ENCODE measurements at regions not wholly inside any gene's neighbourhood (a gene's known extent, or its start where the extent isn't known, plus 50 kb on each side); places are given as distances from the start of the nearest gene placed in this dataset.

DNA sequence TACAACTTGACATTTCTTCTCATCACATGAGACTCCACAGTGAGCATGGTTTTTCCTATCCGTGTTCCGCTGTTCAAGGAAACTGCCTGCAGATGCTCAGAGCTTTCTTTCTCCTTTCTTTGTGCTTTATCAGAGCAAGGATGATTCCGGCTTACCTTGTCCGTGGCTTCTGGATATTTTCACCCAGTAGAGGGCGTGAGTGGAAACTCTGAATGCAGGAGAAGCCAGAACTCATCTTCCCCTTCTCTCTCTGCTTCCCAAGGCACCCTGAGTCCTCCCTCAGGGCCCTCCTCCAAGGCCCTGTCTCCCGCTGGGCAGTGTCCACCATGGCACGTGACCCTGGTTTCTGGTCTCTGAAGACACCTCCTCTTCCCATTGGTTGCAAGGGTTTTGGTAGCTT lies 721.1 kb upstream of the RBFOX1 start:
- no peak for TF ChIP-seq POLR2A (IDR thresholded peaks at IDR 0.05)
- TF ChIP-seq, protein P1, sequence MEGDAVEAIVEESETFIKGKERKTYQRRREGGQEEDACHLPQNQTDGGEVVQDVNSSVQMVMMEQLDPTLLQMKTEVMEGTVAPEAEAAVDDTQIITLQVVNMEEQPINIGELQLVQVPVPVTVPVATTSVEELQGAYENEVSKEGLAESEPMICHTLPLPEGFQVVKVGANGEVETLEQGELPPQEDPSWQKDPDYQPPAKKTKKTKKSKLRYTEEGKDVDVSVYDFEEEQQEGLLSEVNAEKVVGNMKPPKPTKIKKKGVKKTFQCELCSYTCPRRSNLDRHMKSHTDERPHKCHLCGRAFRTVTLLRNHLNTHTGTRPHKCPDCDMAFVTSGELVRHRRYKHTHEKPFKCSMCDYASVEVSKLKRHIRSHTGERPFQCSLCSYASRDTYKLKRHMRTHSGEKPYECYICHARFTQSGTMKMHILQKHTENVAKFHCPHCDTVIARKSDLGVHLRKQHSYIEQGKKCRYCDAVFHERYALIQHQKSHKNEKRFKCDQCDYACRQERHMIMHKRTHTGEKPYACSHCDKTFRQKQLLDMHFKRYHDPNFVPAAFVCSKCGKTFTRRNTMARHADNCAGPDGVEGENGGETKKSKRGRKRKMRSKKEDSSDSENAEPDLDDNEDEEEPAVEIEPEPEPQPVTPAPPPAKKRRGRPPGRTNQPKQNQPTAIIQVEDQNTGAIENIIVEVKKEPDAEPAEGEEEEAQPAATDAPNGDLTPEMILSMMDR (IDR thresholded peaks at IDR 0.05) = no peak

Measured in heart left ventricle (tissue), 13 donors.